HG02870 (cell line): ENCODE measurements at regions not wholly inside any gene's neighbourhood (a gene's known extent, or its start where the extent isn't known, plus 50 kb on each side); places are given as distances from the start of the nearest gene placed in this dataset.
"Not testable (repeated sequence)": the region's sequence is repeated elsewhere in the genome, so short reads cannot be mapped to it uniquely, and the experiment has no call there.

Experiments
- ATAC-seq: cut with Tn5 transposase; IDR thresholded peaks from one replicate; pipeline ENCODE4 v1.9.1; 2021; ENCODE audit warnings: mild to moderate bottlenecking, moderate library complexity; ENCODE audit not compliant: unreplicated experiment

DNA sequence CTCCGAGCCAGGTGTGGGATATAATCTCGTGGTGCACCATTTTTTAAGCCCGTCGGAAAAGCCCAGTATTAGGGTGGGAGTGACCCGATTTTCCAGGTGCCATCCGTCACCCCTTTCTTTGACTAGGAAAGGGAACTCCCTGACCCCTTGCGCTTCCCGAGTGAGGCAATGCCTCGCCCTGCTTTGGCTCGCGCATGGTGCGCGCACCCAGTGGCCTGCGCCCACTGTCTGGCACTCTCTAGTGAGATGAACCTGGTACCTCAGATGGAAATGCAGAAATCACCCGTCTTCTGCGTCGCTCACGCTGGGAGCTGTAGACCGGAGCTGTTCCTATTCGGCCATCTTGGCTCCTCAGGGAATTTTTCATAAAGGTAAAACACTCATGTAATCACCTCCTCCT is 63.9 kb downstream of the RWDD3 start:
- ATAC-seq, result not testable (repeated sequence)

- ATAC-seq, result no peak
Observed at GRCh38 chr1:95301091-95301490, 67.1 kb downstream of the RWDD3 start.

- no peak for ATAC-seq
Observed at GRCh38 chr1:95301614-95302013, 67.6 kb downstream of the RWDD3 start.

- no peak for ATAC-seq
Observed at GRCh38 chr1:95304803-95305202, 70.8 kb downstream of the RWDD3 start.

- no peak for ATAC-seq
Observed at GRCh38 chr1:95308276-95309030, 74.4 kb downstream of the RWDD3 start.

DNA sequence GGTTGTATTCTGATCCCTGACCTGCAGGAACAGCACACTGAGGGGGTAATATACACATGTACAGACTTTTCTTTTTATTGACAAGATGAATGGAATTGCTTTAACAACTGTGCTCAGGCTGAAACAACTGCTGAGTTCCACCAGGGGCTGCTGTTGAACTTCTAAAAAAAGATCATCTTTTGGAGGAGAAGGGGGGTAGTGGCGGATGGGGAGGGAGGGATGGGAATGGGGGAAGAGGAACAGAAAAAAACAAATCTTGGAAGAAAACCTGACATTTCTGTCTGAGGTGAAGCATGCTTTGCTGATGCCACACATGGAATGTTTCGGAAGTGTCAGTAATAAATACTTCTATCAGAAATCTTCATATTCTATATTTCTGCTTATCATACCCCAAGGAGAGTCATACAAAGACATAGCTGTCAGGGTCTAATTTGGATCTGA is 75.0 kb downstream of the RWDD3 start:
- ATAC-seq, result no peak

GRCh38 chr1:95311014-95311413 is 77.0 kb downstream of the RWDD3 start:
- ATAC-seq, result no peak

- ATAC-seq, result no peak
Observed at GRCh38 chr1:95311762-95312161, 77.8 kb downstream of the RWDD3 start.

- ATAC-seq, result no peak
Observed at GRCh38 chr1:95312181-95312580, 78.2 kb downstream of the RWDD3 start.

DNA sequence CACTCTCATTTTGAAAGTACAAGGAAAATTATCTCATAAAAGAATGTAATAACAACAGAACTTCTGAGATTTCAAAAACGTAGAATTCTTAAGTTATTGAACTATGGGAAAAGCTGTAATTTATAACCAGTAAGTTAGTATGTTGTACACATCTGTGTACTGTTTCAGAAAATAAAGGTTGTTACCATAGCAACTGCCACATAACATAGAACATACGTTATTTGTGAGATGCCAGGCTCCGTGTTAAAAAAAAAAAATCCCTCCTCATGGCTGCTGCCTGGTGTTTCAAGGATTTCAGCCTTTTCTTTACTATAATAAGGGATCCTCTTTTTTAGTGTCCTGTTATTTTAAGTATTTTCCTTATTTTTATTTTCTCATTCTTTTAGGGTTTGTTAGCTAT is 79.5 kb downstream of the RWDD3 start:
- ATAC-seq, result no peak

- ATAC-seq, result no peak
Observed at GRCh38 chr1:95321531-95321930, 87.5 kb downstream of the RWDD3 start.

DNA sequence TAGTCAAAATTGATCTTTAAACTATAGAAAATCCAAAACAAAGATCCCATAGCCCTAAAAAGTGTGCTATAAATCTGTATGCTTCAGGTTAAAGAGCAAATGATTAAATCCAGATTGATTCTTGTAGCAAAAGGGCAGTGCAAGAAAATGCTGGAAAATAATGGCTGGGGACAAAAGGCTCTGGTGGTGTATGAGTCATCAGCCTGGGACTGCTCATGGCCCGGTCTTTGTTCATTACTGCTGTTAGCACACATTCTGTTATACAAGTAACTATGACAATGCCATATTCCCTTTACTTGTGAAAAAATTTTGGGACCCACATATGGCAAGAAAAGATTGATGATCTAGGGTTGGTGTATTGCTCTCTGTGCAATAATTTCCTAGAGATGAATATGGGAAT is 89.1 kb downstream of the RWDD3 start:
- no peak for ATAC-seq

GRCh38 chr1:95325349-95325748 is 91.3 kb downstream of the RWDD3 start:
- no peak for ATAC-seq

- ATAC-seq, result no peak
Observed at GRCh38 chr1:95326023-95326422, 92.0 kb downstream of the RWDD3 start.

DNA sequence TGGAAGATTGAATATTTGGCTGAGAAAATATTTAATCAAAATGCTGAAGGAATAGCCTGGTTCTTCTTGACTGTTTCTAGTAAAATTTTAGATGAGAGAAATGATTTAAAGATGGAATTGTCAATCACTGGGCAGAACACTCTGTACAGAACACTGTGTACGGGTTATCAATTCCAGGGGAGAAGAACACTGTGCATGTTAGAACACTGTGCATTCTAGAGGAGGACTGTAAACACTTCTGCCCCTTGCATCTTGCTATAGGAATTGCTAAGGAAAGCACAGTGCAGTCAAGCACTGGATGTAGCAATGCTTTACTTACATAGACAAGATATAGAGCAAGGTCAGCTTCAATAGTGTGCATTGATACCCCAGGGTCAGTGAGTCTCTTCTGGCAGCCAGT is 98.7 kb downstream of the RWDD3 start:
- no peak for ATAC-seq

DNA sequence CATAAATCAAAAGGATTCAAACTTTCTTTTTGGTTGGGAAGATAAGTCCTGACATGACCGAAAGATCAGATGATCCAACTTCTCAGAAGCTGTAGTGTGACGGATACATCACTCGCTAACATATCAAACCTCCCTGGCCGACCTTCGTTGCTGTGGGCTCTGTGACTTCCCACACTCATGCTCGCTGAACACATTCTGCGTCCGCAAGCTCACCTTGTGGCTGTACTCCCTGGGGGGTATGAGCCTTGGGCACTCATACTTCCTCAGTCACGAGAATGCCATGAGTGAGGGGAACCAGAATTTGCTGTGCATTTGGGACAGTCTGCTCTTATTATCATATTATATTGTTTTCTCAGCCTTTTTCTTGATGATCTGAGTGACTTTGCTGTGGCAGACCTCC is 105.4 kb downstream of the RWDD3 start:
- ATAC-seq, result no peak

- no peak for ATAC-seq
Observed at GRCh38 chr1:95340061-95340460, 106.1 kb downstream of the RWDD3 start.

DNA sequence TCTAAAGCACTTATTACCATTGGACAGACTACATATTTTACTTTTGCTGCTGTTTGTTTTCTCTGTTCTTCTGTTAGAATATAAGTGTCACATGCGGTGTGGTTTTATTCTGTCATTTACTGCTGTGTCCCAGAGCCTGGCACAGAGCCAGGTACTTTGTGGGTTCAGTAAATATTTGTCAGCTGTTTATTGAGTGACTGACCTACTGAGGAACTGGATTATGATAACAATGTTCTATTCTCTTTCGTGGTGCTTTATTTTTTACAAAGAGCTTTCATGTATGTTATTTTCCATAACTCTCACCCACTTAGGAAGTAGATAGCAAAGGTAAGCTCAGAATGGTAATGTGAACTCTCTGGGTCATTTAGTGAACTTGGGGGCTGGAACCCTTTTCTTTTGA is 118.8 kb downstream of the RWDD3 start:
- no peak for ATAC-seq

- no peak for ATAC-seq
Observed at GRCh38 chr1:95353194-95353593, 119.2 kb downstream of the RWDD3 start.

GRCh38 chr1:95364546-95364945 is 130.5 kb downstream of the RWDD3 start:
- ATAC-seq, result no peak

- no peak for ATAC-seq
Observed at GRCh38 chr1:95366498-95366897, 132.5 kb downstream of the RWDD3 start.

- no peak for ATAC-seq
Observed at GRCh38 chr1:95368178-95368577, 134.2 kb downstream of the RWDD3 start.
